ENCODE measurements at regions not wholly inside any gene's neighbourhood (a gene's known extent, or its start where the extent isn't known, plus 50 kb on each side); places are given as distances from the start of the nearest gene placed in this dataset.

GRCh38 chr2:164335128-164335527 is 286.2 kb downstream of the GRB14 start:
- TF ChIP-seq CTCF (IDR thresholded peaks at IDR 0.05) (no peak), POLR2AphosphoS5 (IDR thresholded peaks at IDR 0.05) (no peak)
